Muscle layer of duodenum (tissue), 2 donors: ENCODE measurements at regions not wholly inside any gene's neighbourhood (a gene's known extent, or its start where the extent isn't known, plus 50 kb on each side); places are given as distances from the start of the nearest gene placed in this dataset.

Experiments used
- H3K27ac ChIP-seq: one replicate; pipeline ENCODE4 v1.7.0; 2013; ENCODE audit warnings: mild to moderate bottlenecking, low read length
- H3K27me3 ChIP-seq: one replicate; pipeline ENCODE4 v1.7.0; 2013; ENCODE audit warnings: low read depth, mild to moderate bottlenecking, control low read depth, low read length
- H3K36me3 ChIP-seq, 2 donors: one replicate each; pipeline ENCODE4 v1.7.0; 2013; ENCODE audit warnings: low read length in 2 of 2, control low read depth in 1 of 2, mild to moderate bottlenecking in 1 of 2; ENCODE audit not compliant: insufficient read depth in 2 of 2, control insufficient read depth in 1 of 2
- H3K4me1 ChIP-seq, 2 donors: one replicate each; pipeline ENCODE4 v1.7.0; 2013; ENCODE audit warnings: low read length in 2 of 2, mild to moderate bottlenecking in 2 of 2, control low read depth in 1 of 2, moderate library complexity in 1 of 2; ENCODE audit not compliant: insufficient read depth in 2 of 2, control insufficient read depth in 1 of 2
- H3K4me3 ChIP-seq, 2 donors: one replicate each; pipeline ENCODE4 v1.7.0; 2013; ENCODE audit warnings: low read length in 2 of 2, low read depth in 1 of 2, mild to moderate bottlenecking in 1 of 2
- H3K9me3 ChIP-seq, 2 donors: one replicate each; pipeline ENCODE4 v1.7.0; 2013; ENCODE audit warnings: low read length in 2 of 2, control low read depth in 1 of 2, mild to moderate bottlenecking in 1 of 2; ENCODE audit not compliant: control insufficient read depth in 1 of 2
- donor health status: healthy.

GRCh38 chr3:66796343-66796742, 201.8 kb upstream of the KBTBD8 start:
- no peaks in the 10 kb centered on the region for H3K4me1 ChIP-seq
- no peaks in the 10 kb centered on the region for H3K27me3 ChIP-seq
- no peaks in the 10 kb centered on the region for H3K9me3 ChIP-seq
- no peak overlapping the region for H3K27ac ChIP-seq
- H3K36me3 ChIP-seq = no peaks in the 10 kb centered on the region
- no peak overlapping the region for H3K4me3 ChIP-seq

- no peak overlapping the region for H3K27ac ChIP-seq
- H3K36me3 ChIP-seq = no peaks in the 10 kb centered on the region
- H3K27me3 ChIP-seq = no peaks in the 10 kb centered on the region
- no peaks in the 10 kb centered on the region for H3K9me3 ChIP-seq
- H3K4me1 ChIP-seq = peaks cover 0 to 1% of the 10 kb centered on the region in 2 donors
- peak overlapping the region; percentile 7 to 25 for H3K4me3 ChIP-seq
These were observed 200.1 kb upstream of the KBTBD8 start for GRCh38 chr3:66797889-66798560.

GRCh38 chr3:66800941-66801545, 197.1 kb upstream of the KBTBD8 start:
- Histone ChIP-seq H3K36me3 (no peaks in the 10 kb centered on the region), H3K9me3 (no peaks in the 10 kb centered on the region), H3K4me3 (no peak overlapping the region), H3K4me1 (peaks cover 0 to 7% of the 10 kb centered on the region in 2 donors), H3K27ac (no peak overlapping the region), H3K27me3 (no peaks in the 10 kb centered on the region)

- H3K27me3 ChIP-seq = no peaks in the 10 kb centered on the region
- H3K4me3 ChIP-seq = no peak overlapping the region
- no peaks in the 10 kb centered on the region for H3K9me3 ChIP-seq
- peaks cover 0 to 7% of the 10 kb centered on the region in 2 donors for H3K4me1 ChIP-seq
- no peaks in the 10 kb centered on the region for H3K36me3 ChIP-seq
- no peak overlapping the region for H3K27ac ChIP-seq
These were observed 194.9 kb upstream of the KBTBD8 start for GRCh38 chr3:66803206-66803605.

- Histone ChIP-seq H3K4me1 (peaks cover 7 to 8% of the 10 kb centered on the region in 2 donors), H3K4me3 (no peak overlapping the region), H3K9me3 (no peaks in the 10 kb centered on the region), H3K36me3 (no peaks in the 10 kb centered on the region), H3K27ac (no peak overlapping the region), H3K27me3 (no peaks in the 10 kb centered on the region)
These were observed 194.1 kb upstream of the KBTBD8 start for GRCh38 chr3:66803721-66804695.

- H3K9me3 ChIP-seq = no peaks in the 10 kb centered on the region
- no peaks in the 10 kb centered on the region for H3K36me3 ChIP-seq
- no peak overlapping the region for H3K4me3 ChIP-seq
- peaks cover 4 to 8% of the 10 kb centered on the region in 2 donors for H3K4me1 ChIP-seq
- no peaks in the 10 kb centered on the region for H3K27me3 ChIP-seq
- H3K27ac ChIP-seq = no peak overlapping the region
These were observed 189.1 kb upstream of the KBTBD8 start for GRCh38 chr3:66808891-66809594.

- no peaks in the 10 kb centered on the region for H3K27me3 ChIP-seq
- peaks cover 3 to 8% of the 10 kb centered on the region in 2 donors for H3K4me1 ChIP-seq
- H3K4me3 ChIP-seq = no peak overlapping the region
- no peak overlapping the region for H3K27ac ChIP-seq
- no peaks in the 10 kb centered on the region for H3K36me3 ChIP-seq
- no peaks in the 10 kb centered on the region for H3K9me3 ChIP-seq
These were observed 188.5 kb upstream of the KBTBD8 start for GRCh38 chr3:66809595-66809958.

- no peak overlapping the region for H3K27ac ChIP-seq
- H3K4me1 ChIP-seq = peaks cover 8% of the 10 kb centered on the region in 2 donors
- H3K4me3 ChIP-seq = no peak overlapping the region
- H3K27me3 ChIP-seq = no peaks in the 10 kb centered on the region
- H3K9me3 ChIP-seq = no peaks in the 10 kb centered on the region
- no peaks in the 10 kb centered on the region for H3K36me3 ChIP-seq
These were observed 186.0 kb upstream of the KBTBD8 start for GRCh38 chr3:66812136-66812535.

GRCh38 chr3:66812741-66813140, 185.4 kb upstream of the KBTBD8 start:
- Histone ChIP-seq H3K9me3 (no peaks in the 10 kb centered on the region), H3K4me3 (no peak overlapping the region), H3K27ac (no peak overlapping the region), H3K4me1 (peaks cover 8 to 12% of the 10 kb centered on the region in 2 donors), H3K27me3 (no peaks in the 10 kb centered on the region), H3K36me3 (no peaks in the 10 kb centered on the region)

- Histone ChIP-seq H3K27me3 (no peaks in the 10 kb centered on the region), H3K4me1 (peaks cover 0 to 15% of the 10 kb centered on the region in 2 donors), H3K36me3 (no peaks in the 10 kb centered on the region), H3K9me3 (no peaks in the 10 kb centered on the region), H3K4me3 (no peak overlapping the region), H3K27ac (no peak overlapping the region)
These were observed 181.9 kb upstream of the KBTBD8 start for GRCh38 chr3:66816090-66816761.
